Pancreas (tissue), 10 donors: ENCODE measurements at regions not wholly inside any gene's neighbourhood (a gene's known extent, or its start where the extent isn't known, plus 50 kb on each side); places are given as distances from the start of the nearest gene placed in this dataset.

Experiments
- ATAC-seq, 4 donors: fragments of 200-7000 bp; cut with Tn5 transposase; one replicate each; pipeline versions ENCODE4 v1.8.0 to v1.9.1; 2020; ENCODE audit warnings: mild to moderate bottlenecking in 4 of 4, moderate library complexity in 4 of 4
- DNase-seq, 6 donors: peaks; one replicate each; pipeline ENCODE4 v3.0.0-alpha.2; 2020
- FAIRE-seq: peaks from 2 replicates; lab custom pipeline; 2012; peaks lifted over from hg19 to GRCh38; lab: Jason Lieb, UNC
- H3K27ac ChIP-seq, 4 donors: fragments of 200-600 bp; sonication (generic); 1 replicate in 3 of 4; 2 replicates in 1 of 4; pipeline versions ENCODE4 v1.5.0 to v1.8.0; 2020
- H3K27me3 ChIP-seq, 4 donors: fragments of 200-600 bp; one replicate each; pipeline ENCODE4 v1.8.0; 2021
- H3K36me3 ChIP-seq, 3 donors: fragments of 200-600 bp; sonication (generic) in 1 of 3; one replicate each; pipeline versions ENCODE4 v1.5.0 to v1.8.0; 2020 to 2021
- H3K4me1 ChIP-seq, 3 donors: fragments of 200-600 bp; one replicate each; pipeline ENCODE4 v1.8.0; 2021
- H3K4me3 ChIP-seq, 4 donors: fragments of 200-600 bp; sonication (generic) in 2 of 4; one replicate each; pipeline versions ENCODE4 v1.5.0 to v1.8.0; 2020 to 2021
- H3K9me3 ChIP-seq, 4 donors: fragments of 200-600 bp; one replicate each; pipeline ENCODE4 v1.8.0; 2021
- WGBS, 2 donors: extraction: QIAGEN DNeasy Blood & Tissue Kit; methylation state at CpG; one replicate each; pipeline ENCODE4 v1.1.7; 2013; 5-methylcytosine and 5-hydroxymethylcytosine counted together
- intact Hi-C, 3 donors: fragments of 100-400 bp; cut with DNase I; formaldehyde crosslinking; loops; one replicate each; pipeline versions ENCODE4 v1.11.1 to v1.14.2; 2022
- TF ChIP-seq, protein P1 (sequence below), 4 donors: fragments of 200-600 bp; sonication (generic) in 3 of 4; IDR thresholded peaks; one replicate each; pipeline versions ENCODE4 v1.5.0 to v1.8.0; 2021; ENCODE audit warnings: antibody characterized with exemption in 4 of 4
- donor health status: healthy with polysubstance abuse.
- donor health status: DM: no; HTN: no; CAD: no; lungs with moderate emphysema.
- donor health status: DM: no; HTN: no; CAD: no.
- donor health status: control.
- donor health status: control.
- donor health status: Bipolar disorder and iron deficiency.
- donor health status: DM: yes; HTN: yes; CAD: no.
- donor health status: DM: no; HTN: no; CAD: no.
- donor health status: DM: no; HTN: no; CAD: no.
- donor health status: DM: yes; HTN: yes; CAD: no.

DNA sequence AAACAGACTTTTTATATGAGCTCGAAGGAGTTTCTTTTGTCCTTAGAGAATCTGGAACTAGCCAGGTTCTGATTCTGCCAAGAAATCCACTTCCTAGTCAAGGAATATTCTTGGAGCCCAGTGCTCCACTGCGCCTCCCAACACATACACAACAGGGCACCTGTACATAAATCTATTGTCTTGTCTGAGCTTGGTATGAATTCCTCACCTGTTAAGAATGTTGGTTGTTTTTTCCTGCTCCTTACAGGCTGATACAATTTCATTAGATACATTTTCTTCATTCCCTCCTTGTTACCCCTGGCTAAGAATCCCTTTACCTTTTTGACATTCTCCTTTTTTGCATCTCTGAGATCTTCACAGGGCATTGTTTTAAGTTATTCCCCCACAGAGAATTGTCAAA, 56.0 kb upstream of the FZD7 start:
- DNase-seq = no peak
- Histone ChIP-seq H3K4me3 (no peak overlapping the region), H3K4me1 (no peaks in the 10 kb centered on the region), H3K27ac (no peak overlapping the region), H3K36me3 (no peaks in the 10 kb centered on the region), H3K9me3 (no peaks in the 10 kb centered on the region), H3K27me3 (no peaks in the 10 kb centered on the region)
- intact Hi-C loops = no loop called here
- TF ChIP-seq, protein P1, sequence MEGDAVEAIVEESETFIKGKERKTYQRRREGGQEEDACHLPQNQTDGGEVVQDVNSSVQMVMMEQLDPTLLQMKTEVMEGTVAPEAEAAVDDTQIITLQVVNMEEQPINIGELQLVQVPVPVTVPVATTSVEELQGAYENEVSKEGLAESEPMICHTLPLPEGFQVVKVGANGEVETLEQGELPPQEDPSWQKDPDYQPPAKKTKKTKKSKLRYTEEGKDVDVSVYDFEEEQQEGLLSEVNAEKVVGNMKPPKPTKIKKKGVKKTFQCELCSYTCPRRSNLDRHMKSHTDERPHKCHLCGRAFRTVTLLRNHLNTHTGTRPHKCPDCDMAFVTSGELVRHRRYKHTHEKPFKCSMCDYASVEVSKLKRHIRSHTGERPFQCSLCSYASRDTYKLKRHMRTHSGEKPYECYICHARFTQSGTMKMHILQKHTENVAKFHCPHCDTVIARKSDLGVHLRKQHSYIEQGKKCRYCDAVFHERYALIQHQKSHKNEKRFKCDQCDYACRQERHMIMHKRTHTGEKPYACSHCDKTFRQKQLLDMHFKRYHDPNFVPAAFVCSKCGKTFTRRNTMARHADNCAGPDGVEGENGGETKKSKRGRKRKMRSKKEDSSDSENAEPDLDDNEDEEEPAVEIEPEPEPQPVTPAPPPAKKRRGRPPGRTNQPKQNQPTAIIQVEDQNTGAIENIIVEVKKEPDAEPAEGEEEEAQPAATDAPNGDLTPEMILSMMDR (IDR thresholded peaks at IDR 0.05) = no peak
- no peak for FAIRE-seq
- 50 to 61% methylated on average over 2 of the region's 2 CpGs for WGBS, 2 donors
- ATAC-seq = no peak

DNA sequence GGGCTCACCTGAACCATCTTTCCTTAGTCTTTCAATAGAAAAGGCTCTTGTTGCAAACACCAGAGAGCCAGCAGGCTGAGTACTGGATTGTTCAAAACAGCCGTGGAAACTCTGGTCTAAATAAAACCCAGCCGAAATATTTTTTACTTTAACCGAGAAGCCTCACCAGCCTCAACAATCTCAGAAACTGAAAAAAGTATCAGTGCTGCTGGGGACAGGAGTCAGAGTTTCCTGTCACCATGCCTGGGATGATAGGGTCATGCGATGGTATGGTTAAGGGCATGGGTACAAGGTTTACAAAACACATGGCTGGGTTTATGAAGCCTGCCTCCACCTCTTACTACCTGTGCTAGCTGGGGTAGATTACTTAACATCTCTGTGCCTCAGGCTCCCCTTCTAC, 55.3 kb upstream of the FZD7 start:
- no peak for FAIRE-seq
- Histone ChIP-seq H3K4me3 (no peak overlapping the region), H3K27ac (no peak overlapping the region), H3K4me1 (no peaks in the 10 kb centered on the region), H3K9me3 (no peaks in the 10 kb centered on the region), H3K27me3 (no peaks in the 10 kb centered on the region), H3K36me3 (no peaks in the 10 kb centered on the region)
- DNase-seq = no peak
- TF ChIP-seq, protein P1 (IDR thresholded peaks at IDR 0.05) = no peak
- intact Hi-C loops = no loop called here
- WGBS, 2 donors = 73 to 81% methylated on average over 4 of the region's 4 CpGs
- ATAC-seq = no peak

DNA sequence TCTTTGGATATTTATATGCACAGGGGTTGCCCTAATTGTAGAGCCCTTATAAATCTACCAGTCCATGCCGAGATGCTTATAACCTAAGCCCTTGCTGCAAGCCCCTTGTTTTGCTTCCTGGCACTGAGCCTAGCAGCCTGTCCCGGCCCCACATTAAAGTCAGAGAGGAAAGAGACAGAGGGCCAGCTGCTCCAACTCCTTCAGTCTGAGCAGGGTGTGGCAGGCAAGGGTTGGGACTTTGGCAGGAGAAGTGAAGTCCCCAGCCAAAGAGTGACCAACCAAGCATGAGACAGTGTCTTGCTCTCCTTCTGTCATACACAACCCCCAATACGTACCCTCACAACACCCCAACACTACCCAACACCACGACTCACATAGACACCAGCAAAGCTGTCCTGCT, 54.7 kb upstream of the FZD7 start:
- ATAC-seq (no peak), FAIRE-seq (no peak), DNase-seq (no peak)
- 70 to 75% methylated on average over 4 of the region's 4 CpGs for WGBS, 2 donors
- H3K27me3 ChIP-seq = no peaks in the 10 kb centered on the region
- no peaks in the 10 kb centered on the region for H3K36me3 ChIP-seq
- intact Hi-C loops = no loop called here
- H3K9me3 ChIP-seq = no peaks in the 10 kb centered on the region
- no peak overlapping the region for H3K27ac ChIP-seq
- TF ChIP-seq, protein P1 (IDR thresholded peaks at IDR 0.05) = no peak
- no peaks in the 10 kb centered on the region for H3K4me1 ChIP-seq
- H3K4me3 ChIP-seq = no peak overlapping the region

DNA sequence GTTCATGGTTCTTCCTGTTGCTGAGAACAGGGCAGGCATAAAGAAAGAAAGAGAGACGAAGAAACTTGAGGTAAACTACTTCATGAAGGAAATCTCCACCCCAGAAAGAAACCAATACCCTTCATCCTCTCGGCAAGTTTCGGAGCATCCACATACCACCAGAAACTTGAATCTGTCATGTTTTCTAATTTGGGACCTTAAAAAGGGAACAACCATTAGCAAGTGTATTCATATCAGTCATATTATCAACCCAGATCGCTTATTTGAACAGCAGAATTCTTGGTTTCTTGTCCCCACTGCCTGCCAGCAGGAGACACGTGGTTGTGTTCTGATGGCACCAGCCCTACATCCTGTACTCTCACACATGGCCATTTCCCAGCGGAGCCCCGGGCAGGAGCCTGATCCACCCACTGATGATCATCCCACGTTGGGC, 53.2 kb upstream of the FZD7 start:
- no peak for FAIRE-seq
- no peaks in the 10 kb centered on the region for H3K36me3 ChIP-seq
- H3K27me3 ChIP-seq = no peaks in the 10 kb centered on the region
- WGBS, 2 donors = 65 to 79% methylated on average over 8 of the region's 8 CpGs
- intact Hi-C loops = no loop called here
- H3K4me3 ChIP-seq = no peak overlapping the region
- no peak for ATAC-seq
- TF ChIP-seq, protein P1 (IDR thresholded peaks at IDR 0.05) = no peak
- H3K4me1 ChIP-seq = no peaks in the 10 kb centered on the region
- DNase-seq = no peak
- no peak overlapping the region for H3K27ac ChIP-seq
- no peaks in the 10 kb centered on the region for H3K9me3 ChIP-seq

DNA sequence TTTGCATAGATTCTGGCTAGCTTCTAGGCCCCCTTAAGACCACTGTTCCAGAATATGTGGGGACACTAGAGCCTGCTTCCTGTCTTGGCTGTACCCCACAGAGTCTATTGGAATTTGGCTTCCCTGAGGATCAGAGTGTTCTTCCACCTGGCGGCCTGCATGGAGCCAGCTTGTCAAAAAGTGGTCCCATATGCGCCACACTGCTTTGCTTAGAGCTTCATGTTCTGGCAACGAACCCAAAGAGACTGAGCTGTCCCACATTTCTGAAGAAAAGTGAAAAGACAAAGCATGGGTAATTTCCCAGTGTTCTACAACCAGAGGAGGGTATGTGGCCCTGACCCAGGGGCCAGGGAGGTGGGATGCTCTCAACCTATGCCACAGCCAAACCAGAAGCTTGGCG, 52.7 kb upstream of the FZD7 start:
- FAIRE-seq = no peak

More for the DNA sequence above, 52.7 kb upstream of the FZD7 start:
- Histone ChIP-seq H3K9me3 (no peaks in the 10 kb centered on the region), H3K27ac (no peak overlapping the region), H3K27me3 (no peaks in the 10 kb centered on the region), H3K36me3 (no peaks in the 10 kb centered on the region), H3K4me3 (no peak overlapping the region), H3K4me1 (no peaks in the 10 kb centered on the region)
- intact Hi-C loops = no loop called here
- 82 to 83% methylated on average over 4 of the region's 4 CpGs for WGBS, 2 donors
- DNase-seq (no peak), ATAC-seq (no peak)
- TF ChIP-seq, protein P1 (IDR thresholded peaks at IDR 0.05) = no peak
